Neuronal stem cell (in vitro differentiated cells): ENCODE measurements at regions not wholly inside any gene's neighbourhood (a gene's known extent, or its start where the extent isn't known, plus 50 kb on each side); places are given as distances from the start of the nearest gene placed in this dataset.

Experiments
- DNase-seq: peaks from one replicate; pipeline ENCODE4 v3.0.0-alpha.2; 2013; ENCODE audit warnings: low spot score
- H2AFZ ChIP-seq: one replicate; pipeline ENCODE4 v1.6.1; 2013; ENCODE audit warnings: mild to moderate bottlenecking, low read length, inconsistent platforms
- H2AK5ac ChIP-seq: 2 replicates; pipeline ENCODE4 v1.6.1; 2013; ENCODE audit warnings: low read depth, mild to moderate bottlenecking, inconsistent platforms, low read length, moderate library complexity, mixed read lengths
- H2BK120ac ChIP-seq: 2 replicates; pipeline ENCODE4 v1.6.1; 2013; ENCODE audit warnings: low read depth, mild to moderate bottlenecking, inconsistent platforms, low read length, moderate library complexity, mixed read lengths
- H2BK12ac ChIP-seq: one replicate; pipeline ENCODE4 v1.6.1; 2013; ENCODE audit warnings: low read length, inconsistent platforms
- H2BK15ac ChIP-seq: 2 replicates; pipeline ENCODE4 v1.6.1; 2013; ENCODE audit warnings: mild to moderate bottlenecking, low read length, inconsistent platforms, mixed read lengths
- H2BK5ac ChIP-seq: one replicate; pipeline ENCODE4 v1.6.1; 2013; ENCODE audit warnings: inconsistent platforms, mild to moderate bottlenecking, low read length, moderate library complexity
- H3K14ac ChIP-seq: one replicate; pipeline ENCODE4 v1.6.1; 2013; ENCODE audit warnings: low read length, inconsistent platforms
- H3K18ac ChIP-seq: 2 replicates; pipeline ENCODE4 v1.6.1; 2013; ENCODE audit warnings: low read length, inconsistent platforms
- H3K23ac ChIP-seq: 2 replicates; pipeline ENCODE4 v1.6.1; 2013; ENCODE audit warnings: low read depth, mild to moderate bottlenecking, mixed read lengths, low read length, inconsistent platforms; ENCODE audit not compliant: poor library complexity
- H3K27ac ChIP-seq: replicated peaks from 3 replicates; pipeline ENCODE4 v1.5.1; 2013; ENCODE audit warnings: low read length, inconsistent platforms
- H3K27me3 ChIP-seq, 3 experiments: 2 replicates each; pipeline ENCODE4 v1.6.1; 2013; ENCODE audit warnings: low read length in 3 of 3, mild to moderate bottlenecking in 2 of 3, inconsistent platforms in 1 of 3, low read depth in 1 of 3, mixed read lengths in 1 of 3, moderate library complexity in 1 of 3; ENCODE audit not compliant: control insufficient read depth in 3 of 3, insufficient read depth in 3 of 3
- H3K36me3 ChIP-seq, 2 donors: replicated peaks in 1 of 2; 2 replicates each; pipeline ENCODE4 v1.6.1; 2013; ENCODE audit warnings: low read length in 2 of 2; ENCODE audit not compliant: control insufficient read depth in 2 of 2, insufficient read depth in 2 of 2
- H3K4ac ChIP-seq: 2 replicates; pipeline ENCODE4 v1.6.1; 2013; ENCODE audit warnings: inconsistent platforms, mild to moderate bottlenecking, low read length, moderate library complexity
- H3K4me1 ChIP-seq, 2 donors: 1 replicate in 1 of 2; 2 replicates in 1 of 2; pipeline ENCODE4 v1.6.1; 2013; ENCODE audit warnings: low read length in 2 of 2, low read depth in 1 of 2; ENCODE audit not compliant: control insufficient read depth in 2 of 2, insufficient read depth in 1 of 2
- H3K4me2 ChIP-seq: one replicate; pipeline ENCODE4 v1.6.1; 2013; ENCODE audit warnings: mild to moderate bottlenecking, low read length, inconsistent platforms; ENCODE audit not compliant: insufficient read depth, poor library complexity, severe bottlenecking
- H3K4me3 ChIP-seq, 2 donors: 2 replicates each; pipeline ENCODE4 v1.5.1; 2013; ENCODE audit warnings: low read length in 2 of 2, mild to moderate bottlenecking in 2 of 2, inconsistent platforms in 1 of 2, moderate library complexity in 1 of 2
- H3K79me1 ChIP-seq: one replicate; pipeline ENCODE4 v1.6.1; 2013; ENCODE audit warnings: low read depth, mild to moderate bottlenecking, inconsistent platforms, low read length, moderate library complexity
- H3K9ac ChIP-seq: one replicate; pipeline ENCODE4 v1.6.1; 2013; ENCODE audit warnings: mild to moderate bottlenecking, low read depth, low read length, inconsistent platforms; ENCODE audit not compliant: poor library complexity
- H3K9me3 ChIP-seq, 2 donors: replicated peaks in 1 of 2; 2 replicates each; pipeline versions ENCODE3 to v1.6.1; 2013; ENCODE audit warnings: low read length in 2 of 2, mild to moderate bottlenecking in 2 of 2, inconsistent platforms in 1 of 2, low read depth in 1 of 2, mixed read lengths in 1 of 2, moderate library complexity in 1 of 2; ENCODE audit not compliant: control insufficient read depth in 2 of 2, insufficient read depth in 1 of 2
- H4K8ac ChIP-seq: one replicate; pipeline ENCODE4 v1.6.1; 2013; ENCODE audit warnings: low read depth, mild to moderate bottlenecking, inconsistent platforms, low read length, moderate library complexity
- H4K91ac ChIP-seq: one replicate; pipeline ENCODE4 v1.6.1; 2013; ENCODE audit warnings: low read length, low read depth, mild to moderate bottlenecking, inconsistent platforms; ENCODE audit not compliant: poor library complexity
- WGBS, 2 donors: extraction: QIAGEN DNeasy Blood & Tissue Kit; methylation state at CpG; one replicate each; pipeline ENCODE4 v1.1.7; 2013; ENCODE audit warnings: missing lambda C conversion rate in 2 of 2, mixed read lengths in 1 of 2; ENCODE audit not compliant: insufficient read length in 2 of 2, insufficient replicate concordance in 1 of 2; ENCODE audit errors: extremely low coverage in 2 of 2; 5-methylcytosine and 5-hydroxymethylcytosine counted together

GRCh38 chr4:11727903-11728564 is 299.3 kb upstream of the HS3ST1 start:
- Histone ChIP-seq H3K9me3 (no peaks in the 10 kb centered on the region), H3K14ac (no peak overlapping the region), H3K27me3 (no peaks in the 10 kb centered on the region), H3K4me3 (no peak overlapping the region), H4K8ac (no peak overlapping the region), H3K79me1 (no peaks in the 10 kb centered on the region), H4K91ac (no peak overlapping the region), H2BK5ac (no peak overlapping the region), H2BK15ac (no peak overlapping the region), H3K27ac (no peak overlapping the region), H3K4me2 (no peak overlapping the region), H3K9ac (no peak overlapping the region), H2BK12ac (no peak overlapping the region), H3K4ac (no peak overlapping the region), H3K18ac (no peak overlapping the region), H2BK120ac (no peak overlapping the region), H2AK5ac (no peak overlapping the region), H2AFZ (no peak overlapping the region), H3K4me1 (no peaks in the 10 kb centered on the region), H3K23ac (no peak overlapping the region), H3K36me3 (no peaks in the 10 kb centered on the region)
- no peak for DNase-seq
- no CpG with 5 or more reads among the region's 3 CpGs for WGBS, 2 donors

- H2BK15ac ChIP-seq: no peak overlapping the region
- no peak overlapping the region for H2AFZ ChIP-seq
- H2BK5ac ChIP-seq: no peak overlapping the region
- no peak overlapping the region for H2AK5ac ChIP-seq
- H3K9ac ChIP-seq: no peak overlapping the region
- H3K27me3 ChIP-seq: no peaks in the 10 kb centered on the region
- no peak overlapping the region for H4K8ac ChIP-seq
- H3K27ac ChIP-seq: no peak overlapping the region
- no peak overlapping the region for H3K18ac ChIP-seq
- H2BK12ac ChIP-seq: no peak overlapping the region
- no peaks in the 10 kb centered on the region for H3K4me1 ChIP-seq
- no peak overlapping the region for H3K4me3 ChIP-seq
- H2BK120ac ChIP-seq: no peak overlapping the region
- no peaks in the 10 kb centered on the region for H3K36me3 ChIP-seq
- H3K23ac ChIP-seq: no peak overlapping the region
- no peaks in the 10 kb centered on the region for H3K9me3 ChIP-seq
- no peak overlapping the region for H4K91ac ChIP-seq
- no peak overlapping the region for H3K4me2 ChIP-seq
- no peaks in the 10 kb centered on the region for H3K79me1 ChIP-seq
- DNase-seq: no peak
- H3K14ac ChIP-seq: no peak overlapping the region
- no peak overlapping the region for H3K4ac ChIP-seq
Observed at GRCh38 chr4:11724731-11725130, 296.0 kb upstream of the HS3ST1 start.

- Histone ChIP-seq H3K79me1 (no peaks in the 10 kb centered on the region), H2BK12ac (no peak overlapping the region), H3K9me3 (no peaks in the 10 kb centered on the region), H3K9ac (no peak overlapping the region), H2BK5ac (no peak overlapping the region), H3K27ac (no peak overlapping the region), H3K27me3 (no peaks in the 10 kb centered on the region), H3K4ac (no peak overlapping the region), H3K4me3 (no peak overlapping the region), H3K4me1 (no peaks in the 10 kb centered on the region), H3K18ac (no peak overlapping the region), H4K8ac (no peak overlapping the region), H2AFZ (no peak overlapping the region), H3K4me2 (no peak overlapping the region), H3K36me3 (no peaks in the 10 kb centered on the region), H2AK5ac (no peak overlapping the region), H3K14ac (no peak overlapping the region), H4K91ac (no peak overlapping the region), H3K23ac (no peak overlapping the region), H2BK120ac (no peak overlapping the region), H2BK15ac (no peak overlapping the region)
- DNase-seq: no peak
- WGBS, 2 donors: no CpG with 5 or more reads among the region's 4 CpGs
Observed at GRCh38 chr4:11722223-11722622, 293.5 kb upstream of the HS3ST1 start.

GRCh38 chr4:11720292-11720691 is 291.6 kb upstream of the HS3ST1 start:
- H4K8ac ChIP-seq: no peak overlapping the region
- no peaks in the 10 kb centered on the region for H3K4me1 ChIP-seq
- H3K27ac ChIP-seq: no peak overlapping the region
- H2AK5ac ChIP-seq: no peak overlapping the region
- H3K14ac ChIP-seq: no peak overlapping the region
- no peak overlapping the region for H3K9ac ChIP-seq
- no peak overlapping the region for H2BK15ac ChIP-seq
- no peak overlapping the region for H2AFZ ChIP-seq
- no peak overlapping the region for H3K18ac ChIP-seq
- H2BK5ac ChIP-seq: no peak overlapping the region
- no peaks in the 10 kb centered on the region for H3K27me3 ChIP-seq
- H3K4me3 ChIP-seq: no peak overlapping the region
- H3K36me3 ChIP-seq: no peaks in the 10 kb centered on the region
- H2BK12ac ChIP-seq: no peak overlapping the region
- no peak for DNase-seq
- H3K4me2 ChIP-seq: no peak overlapping the region
- H4K91ac ChIP-seq: no peak overlapping the region
- H2BK120ac ChIP-seq: no peak overlapping the region
- no peaks in the 10 kb centered on the region for H3K79me1 ChIP-seq
- no peak overlapping the region for H3K23ac ChIP-seq
- H3K9me3 ChIP-seq: no peaks in the 10 kb centered on the region
- H3K4ac ChIP-seq: no peak overlapping the region
- WGBS, 2 donors: no CpG with 5 or more reads among the region's 1 CpG
